NOMO-1 treated with dmso at 0.1 percent for 144 hours (cell line): ENCODE measurements at regions not wholly inside any gene's neighbourhood (a gene's known extent, or its start where the extent isn't known, plus 50 kb on each side); places are given as distances from the start of the nearest gene placed in this dataset.
A peak's percentile ranks its signal among the peaks of the same experiment; 100 is the strongest.
"Not testable (repeated sequence)": the region's sequence is repeated elsewhere in the genome, so short reads cannot be mapped to it uniquely, and the experiment has no call there.

Experiments used
- DNase-seq: peaks from one replicate; lab custom pipeline; 2025; ENCODE audit not compliant: unreplicated experiment; lab: John Stamatoyannopoulos, UW

GRCh38 chr15:93965304-93965908, 266.0 kb upstream of the MCTP2 start:
- no peak for DNase-seq

- DNase-seq = no peak
Observed at GRCh38 chr15:93954985-93955571, 276.3 kb upstream of the MCTP2 start.

GRCh38 chr15:93948726-93949125, 282.6 kb upstream of the MCTP2 start:
- DNase-seq = no peak

GRCh38 chr15:93943586-93943985, 287.8 kb upstream of the MCTP2 start:
- no peak for DNase-seq

- peak; percentile 10 for DNase-seq
Observed at GRCh38 chr15:93942269-93942694, 289.1 kb upstream of the MCTP2 start.

- no peak for DNase-seq
Observed at GRCh38 chr15:93941697-93942096, 289.7 kb upstream of the MCTP2 start.

GRCh38 chr15:93940226-93940625, 291.1 kb upstream of the MCTP2 start:
- no peak for DNase-seq

- no peak for DNase-seq
Observed at GRCh38 chr15:93932164-93932776, 299.1 kb upstream of the MCTP2 start.

- DNase-seq = no peak
Observed at GRCh38 chr15:93929375-93930094, 301.8 kb upstream of the MCTP2 start.

GRCh38 chr15:93920204-93920603, 311.2 kb upstream of the MCTP2 start:
- no peak for DNase-seq

GRCh38 chr15:93918801-93919200, 312.6 kb upstream of the MCTP2 start:
- not testable (repeated sequence) for DNase-seq

GRCh38 chr15:93917181-93917580, 314.2 kb upstream of the MCTP2 start:
- no peak for DNase-seq

- no peak for DNase-seq
Observed at GRCh38 chr15:93913871-93914270, 317.5 kb upstream of the MCTP2 start.

GRCh38 chr15:93913310-93913709, 318.1 kb upstream of the MCTP2 start:
- no peak for DNase-seq

GRCh38 chr15:93900476-93901400, 330.6 kb upstream of the MCTP2 start:
- no peak for DNase-seq

GRCh38 chr15:93899817-93900216, 331.5 kb upstream of the MCTP2 start:
- DNase-seq = no peak

GRCh38 chr15:93897377-93897776, 334.0 kb upstream of the MCTP2 start:
- no peak for DNase-seq

GRCh38 chr15:93895976-93896770, 335.2 kb upstream of the MCTP2 start:
- DNase-seq = no peak

GRCh38 chr15:93894438-93895036, 336.8 kb upstream of the MCTP2 start:
- DNase-seq = no peak

GRCh38 chr15:93887151-93887550, 344.2 kb upstream of the MCTP2 start:
- no peak for DNase-seq
